ENCODE measurements at regions not wholly inside any gene's neighbourhood (a gene's known extent, or its start where the extent isn't known, plus 50 kb on each side); places are given as distances from the start of the nearest gene placed in this dataset.

- no peak for DNase-seq (ENCODE audit: low read depth)
Measured at GRCh38 chr10:105540381-105540780, 899.3 kb downstream of the SORCS3 start.

- no peak for DNase-seq (ENCODE audit: low read depth)
Measured at GRCh38 chr10:105538874-105539273, 897.8 kb downstream of the SORCS3 start.

- no peak for DNase-seq (ENCODE audit: low read depth)
Measured at GRCh38 chr10:105535478-105535877, 894.4 kb downstream of the SORCS3 start.

- DNase-seq (ENCODE audit: low read depth) = no peak
Measured at GRCh38 chr10:105534086-105534485, 893.0 kb downstream of the SORCS3 start.

GRCh38 chr10:105516511-105516910, 875.4 kb downstream of the SORCS3 start:
- DNase-seq (ENCODE audit: low read depth) = no peak

GRCh38 chr10:105514106-105514505, 873.0 kb downstream of the SORCS3 start:
- DNase-seq (ENCODE audit: low read depth) = no peak

GRCh38 chr10:105509517-105509916, 868.4 kb downstream of the SORCS3 start:
- DNase-seq (ENCODE audit: low read depth) = no peak

GRCh38 chr10:105506262-105506661, 865.2 kb downstream of the SORCS3 start:
- no peak for DNase-seq (ENCODE audit: low read depth)

GRCh38 chr10:105503714-105504113, 862.6 kb downstream of the SORCS3 start:
- DNase-seq (ENCODE audit: low read depth) = no peak

- no peak for DNase-seq (ENCODE audit: low read depth)
Measured at GRCh38 chr10:105502058-105502457, 861.0 kb downstream of the SORCS3 start.

- no peak for DNase-seq (ENCODE audit: low read depth)
Measured at GRCh38 chr10:105494944-105495343, 853.9 kb downstream of the SORCS3 start.

- DNase-seq (ENCODE audit: low read depth) = no peak
Measured at GRCh38 chr10:105494303-105494702, 853.2 kb downstream of the SORCS3 start.

- no peak for DNase-seq (ENCODE audit: low read depth)
Measured at GRCh38 chr10:105473170-105473569, 832.1 kb downstream of the SORCS3 start.

- DNase-seq (ENCODE audit: low read depth) = no peak
Measured at GRCh38 chr10:105468759-105469158, 827.7 kb downstream of the SORCS3 start.

- DNase-seq (ENCODE audit: low read depth) = no peak
Measured at GRCh38 chr10:105466521-105466920, 825.4 kb downstream of the SORCS3 start.

- DNase-seq (ENCODE audit: low read depth) = no peak
Measured at GRCh38 chr10:105434970-105435369, 793.9 kb downstream of the SORCS3 start.

GRCh38 chr10:105413997-105414396, 772.9 kb downstream of the SORCS3 start:
- DNase-seq (ENCODE audit: low read depth) = no peak

GRCh38 chr10:105409370-105409769, 768.3 kb downstream of the SORCS3 start:
- DNase-seq (ENCODE audit: low read depth) = no peak

GRCh38 chr10:105406488-105406887, 765.4 kb downstream of the SORCS3 start:
- DNase-seq (ENCODE audit: low read depth) = no peak

GRCh38 chr10:105398202-105398601, 757.1 kb downstream of the SORCS3 start:
- no peak for DNase-seq (ENCODE audit: low read depth)

- no peak for DNase-seq (ENCODE audit: low read depth)
Measured at GRCh38 chr10:105391670-105392351, 750.7 kb downstream of the SORCS3 start.

- no peak for DNase-seq (ENCODE audit: low read depth)
Measured at GRCh38 chr10:105387971-105388370, 746.9 kb downstream of the SORCS3 start.

- no peak for DNase-seq (ENCODE audit: low read depth)
Measured at GRCh38 chr10:105383978-105384377, 742.9 kb downstream of the SORCS3 start.

GRCh38 chr10:105370692-105371091, 729.6 kb downstream of the SORCS3 start:
- DNase-seq (ENCODE audit: low read depth) = no peak
